Posterior vena cava (tissue), 2 donors: ENCODE measurements at regions not wholly inside any gene's neighbourhood (a gene's known extent, or its start where the extent isn't known, plus 50 kb on each side); places are given as distances from the start of the nearest gene placed in this dataset.
A peak's percentile ranks its signal among the peaks of the same experiment; 100 is the strongest.
"Not testable (repeated sequence)": the region's sequence is repeated elsewhere in the genome, so short reads cannot be mapped to it uniquely, and the experiment has no call there.

ENCODE experiments used
- DNase-seq: peaks from one replicate; pipeline ENCODE4 v3.0.0-alpha.2; 2020; ENCODE audit warnings: low spot score
- intact Hi-C, 2 donors: fragments of 100-400 bp; cut with DNase I; formaldehyde crosslinking; loops; one replicate each; pipeline versions ENCODE4 v1.14.1 to v1.14.2; 2022 to 2023
- donor health status: DM: yes; HTN: yes; CAD: no.
- donor health status: DM: yes; HTN: yes; CAD: no.

DNA sequence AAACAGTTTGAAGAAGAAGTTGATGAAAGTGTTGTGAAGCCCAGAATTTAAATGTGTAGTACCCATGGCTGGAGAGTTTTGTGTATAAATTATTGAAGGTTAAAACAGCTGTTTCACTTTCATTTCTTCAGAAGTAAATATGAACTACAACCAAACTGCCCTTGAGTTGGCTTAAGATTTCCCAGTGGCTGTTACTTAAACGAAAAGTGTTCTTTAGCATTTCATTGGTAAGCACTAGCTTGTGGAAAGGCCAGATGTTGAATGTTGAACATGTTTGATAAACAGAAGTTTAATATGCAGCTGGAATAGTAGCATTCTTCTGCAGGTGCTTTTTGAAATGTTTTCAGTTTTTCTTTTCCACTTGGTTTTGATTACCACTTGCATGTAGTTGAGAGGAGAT, 83.2 kb upstream of the TNRC6B start:
- intact Hi-C loops: no loop called here

GRCh38 chr22:40099887-40100286, 77.8 kb upstream of the TNRC6B start:
- intact Hi-C loops, DNase-seq: not testable (repeated sequence)

More for the DNA sequence above, 83.2 kb upstream of the TNRC6B start:
- no peak for DNase-seq

GRCh38 chr22:40105755-40106154, 72.0 kb upstream of the TNRC6B start:
- intact Hi-C loops: no loop called here
- DNase-seq: no peak

GRCh38 chr22:40107244-40107643, 70.5 kb upstream of the TNRC6B start:
- DNase-seq: no peak
- intact Hi-C loops: no loop called here

GRCh38 chr22:40107851-40108378, 69.8 kb upstream of the TNRC6B start:
- intact Hi-C loops: no loop called here
- DNase-seq: no peak

DNA sequence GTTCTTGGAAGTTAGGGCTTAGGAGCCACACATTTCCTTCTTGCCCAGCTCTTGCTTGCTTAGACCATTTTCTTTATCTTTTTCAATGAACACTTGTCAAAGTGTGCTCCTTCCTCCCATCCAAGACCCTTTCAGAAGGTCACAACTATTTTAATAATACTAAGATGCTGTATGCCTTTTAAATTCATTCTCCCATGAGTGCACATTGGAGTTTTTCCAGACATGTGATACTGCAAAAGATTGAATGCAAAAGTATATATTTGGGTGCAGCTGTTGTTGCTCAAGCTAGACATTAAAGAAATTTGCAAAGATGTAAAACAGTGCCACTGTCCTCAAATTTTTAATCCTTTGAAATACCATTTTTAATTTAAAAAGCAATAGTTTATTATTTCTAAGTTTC, 69.3 kb upstream of the TNRC6B start:
- no peak for DNase-seq
- intact Hi-C loops: no loop called here

DNA sequence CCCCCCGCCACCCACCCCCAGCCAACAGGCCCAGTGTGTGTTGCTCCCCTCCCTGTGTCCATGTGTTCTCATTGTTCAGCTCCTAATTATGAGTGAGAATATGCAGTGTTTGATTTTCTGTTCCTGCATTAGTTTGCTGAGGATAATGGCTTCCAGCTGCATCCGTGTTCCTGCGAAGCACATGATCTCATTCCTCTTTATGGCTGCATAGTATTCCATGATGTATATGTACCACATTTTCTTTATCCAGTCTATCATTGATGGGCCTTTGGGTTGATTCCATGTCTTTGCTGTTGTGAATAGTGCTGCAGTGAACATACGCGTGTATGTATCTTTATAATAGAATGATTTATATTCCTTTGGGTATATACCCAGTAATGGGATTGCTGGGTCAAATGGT, 68.8 kb upstream of the TNRC6B start:
- intact Hi-C loops: not testable (repeated sequence)

GRCh38 chr22:40111451-40111850, 66.3 kb upstream of the TNRC6B start:
- no peak for DNase-seq
- intact Hi-C loops: no loop called here

More for the DNA sequence above, 68.8 kb upstream of the TNRC6B start:
- not testable (repeated sequence) for DNase-seq

DNA sequence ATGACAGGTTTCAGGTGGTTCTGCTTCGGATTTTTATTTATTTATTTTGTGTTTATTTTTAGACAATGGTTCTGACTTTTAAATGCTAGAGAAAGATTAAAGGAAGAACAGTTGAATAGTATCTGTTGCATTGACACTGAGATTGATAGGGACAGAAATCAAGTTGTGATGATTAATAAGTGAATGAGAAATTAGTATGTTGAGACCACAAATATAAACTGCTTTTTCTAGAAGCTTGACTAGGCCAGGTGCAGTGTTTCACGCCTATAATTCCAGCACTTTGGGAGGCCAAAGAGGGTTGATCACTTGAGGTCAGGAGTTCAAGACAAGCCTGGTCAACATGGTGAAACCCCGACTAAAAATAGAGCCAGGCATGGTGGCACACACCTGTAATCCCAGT, 65.1 kb upstream of the TNRC6B start:
- intact Hi-C loops: no loop called here
- DNase-seq: no peak

GRCh38 chr22:40113696-40114095, 64.0 kb upstream of the TNRC6B start:
- no peak for DNase-seq
- intact Hi-C loops: no loop called here

DNA sequence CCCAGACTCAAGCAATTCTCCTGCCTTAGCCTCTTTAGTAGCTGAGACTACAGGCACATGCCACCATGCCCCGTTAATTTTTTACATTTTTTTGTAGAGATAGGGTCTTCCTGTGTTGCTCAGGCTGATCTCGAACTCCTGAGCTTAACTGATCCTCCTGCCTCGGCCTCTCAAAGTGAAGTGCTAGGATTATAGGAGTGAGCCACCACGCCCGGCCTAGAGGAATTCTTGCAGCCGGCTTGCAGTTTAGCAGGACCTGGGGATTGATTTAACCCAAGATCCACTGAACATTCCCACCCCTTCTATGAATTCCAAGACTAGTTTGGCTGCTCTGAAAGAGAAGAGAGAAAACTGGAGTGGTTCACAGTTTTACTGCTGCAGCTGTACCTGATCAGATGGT, 63.3 kb upstream of the TNRC6B start:
- DNase-seq: no peak
- intact Hi-C loops: no loop called here

DNA sequence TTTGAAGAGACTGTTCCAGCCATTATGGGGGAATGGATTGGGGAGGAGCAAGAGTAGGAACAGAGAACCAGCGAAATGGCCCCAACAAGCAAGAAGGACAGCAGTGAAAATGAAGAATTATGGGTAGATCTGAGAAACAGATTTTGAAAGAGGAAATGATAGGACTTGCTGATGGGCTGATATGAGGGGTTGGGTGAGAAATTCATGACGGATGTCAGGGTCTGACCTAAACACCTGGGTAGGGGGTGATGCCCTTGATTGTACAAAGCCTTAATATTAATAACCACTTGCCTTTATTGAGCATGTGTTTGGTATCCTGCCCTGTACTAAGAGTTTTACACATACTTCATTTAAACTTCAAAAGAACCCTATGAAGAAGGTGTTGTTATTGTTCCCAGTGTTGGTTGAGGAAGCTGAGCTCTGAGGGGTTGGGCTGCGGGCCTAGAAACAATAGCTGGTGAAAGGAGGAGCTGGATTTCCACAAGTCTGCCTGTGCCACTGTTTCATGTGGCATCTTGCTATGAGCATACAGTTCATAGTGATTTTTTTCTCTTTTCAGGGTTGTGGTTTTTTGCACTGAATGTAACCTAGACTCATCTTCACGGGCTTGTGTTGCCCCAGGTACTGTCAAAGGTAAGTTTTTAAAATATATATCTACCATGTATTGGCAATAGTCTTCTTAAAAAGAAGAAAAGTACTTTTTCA, 61.1 kb upstream of the TNRC6B start:
- intact Hi-C loops: no loop called here
- no peak for DNase-seq

DNA sequence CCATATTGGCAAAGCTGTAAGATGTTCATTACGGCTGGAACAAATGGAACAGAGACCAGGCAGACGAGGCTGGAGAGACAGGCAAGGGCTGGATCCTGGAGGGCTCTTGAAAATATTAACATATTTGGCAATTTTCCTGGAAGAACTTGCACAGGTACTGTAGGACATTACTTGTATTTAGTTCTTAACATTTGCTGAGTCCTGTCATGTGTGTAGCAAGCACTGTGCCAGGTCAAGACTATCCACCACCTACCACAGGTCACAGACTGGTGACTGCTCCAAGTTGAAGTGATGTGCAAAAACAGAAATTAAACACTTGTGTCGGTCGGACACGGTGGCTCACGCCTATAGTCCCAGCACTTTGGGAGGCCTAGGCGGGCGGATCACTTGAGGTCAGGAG, 58.7 kb upstream of the TNRC6B start:
- DNase-seq: no peak
- intact Hi-C loops: no loop called here

GRCh38 chr22:40120848-40121247, 56.9 kb upstream of the TNRC6B start:
- DNase-seq: no peak
- intact Hi-C loops: no loop called here

DNA sequence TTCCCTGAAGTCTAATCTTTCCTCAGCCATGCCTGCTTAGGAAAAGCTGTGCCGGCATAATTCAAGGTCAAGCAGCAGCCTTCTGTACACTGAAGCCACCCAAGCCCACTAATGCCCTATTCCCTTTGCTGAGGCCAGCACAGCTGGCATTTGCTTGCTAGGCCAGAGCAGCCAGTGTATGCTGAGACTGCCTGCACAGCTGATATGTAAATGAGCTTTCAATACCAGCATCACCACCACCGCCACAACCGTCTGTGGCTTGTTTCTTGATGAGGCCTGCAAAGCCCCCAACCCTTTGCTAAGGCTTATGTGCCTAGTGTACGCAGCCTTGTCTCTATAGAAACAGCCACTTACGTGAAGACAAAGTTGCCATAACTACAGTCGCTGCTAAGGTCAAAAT, 56.3 kb upstream of the TNRC6B start:
- intact Hi-C loops: no loop called here
- DNase-seq: no peak

DNA sequence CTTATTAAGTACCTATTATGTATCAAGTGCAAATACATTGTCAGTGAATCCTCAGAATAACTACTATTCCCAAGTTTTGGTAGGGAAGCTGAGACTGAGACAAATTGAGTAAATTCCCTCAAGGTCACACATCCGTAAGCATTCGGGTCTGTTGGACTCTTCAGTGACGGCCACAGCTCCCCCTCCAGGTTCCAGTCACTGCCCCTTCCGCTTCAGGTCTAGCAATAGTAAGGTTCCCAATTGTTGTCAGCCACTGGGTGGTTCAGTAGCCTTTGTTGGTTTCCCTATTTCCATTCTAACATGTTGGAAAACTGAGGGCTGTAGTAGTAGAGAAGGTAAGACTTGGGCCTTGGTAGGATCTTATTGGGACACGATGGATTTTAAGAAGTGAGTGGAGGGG, 54.9 kb upstream of the TNRC6B start:
- intact Hi-C loops: no loop called here
- DNase-seq: no peak

DNA sequence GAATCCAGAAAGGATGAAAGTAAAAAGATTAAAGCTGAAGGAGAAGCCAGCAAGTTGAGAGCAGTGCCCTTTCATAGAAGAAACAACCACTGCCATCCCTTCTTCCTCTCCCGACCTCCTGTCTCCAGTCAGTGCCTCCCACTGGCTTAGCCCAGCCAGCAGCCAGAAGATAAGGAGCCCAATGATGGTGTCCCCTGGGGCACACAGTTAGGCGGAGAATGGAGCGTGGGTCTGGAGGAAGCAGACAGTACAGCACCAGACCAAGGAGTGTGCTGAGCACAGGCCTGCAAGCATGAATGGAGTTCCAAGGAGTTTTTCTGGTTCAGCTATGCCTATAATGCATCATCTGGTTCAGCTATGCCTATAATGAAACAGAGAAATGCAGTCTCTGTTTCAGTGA, 54.3 kb upstream of the TNRC6B start:
- DNase-seq: peak; percentile 84
- intact Hi-C loops: no loop called here
